OCI-M1 (cell line): ENCODE measurements at regions not wholly inside any gene's neighbourhood (a gene's known extent, or its start where the extent isn't known, plus 50 kb on each side); places are given as distances from the start of the nearest gene placed in this dataset.

ENCODE experiments used
- DNase-seq: peaks from one replicate; lab custom pipeline; 2025; lab: John Stamatoyannopoulos, UW

- DNase-seq, result no peak
These were observed 168.4 kb upstream of the EDNRA start for GRCh38 chr4:147312376-147313046.

GRCh38 chr4:147313108-147313507, 167.8 kb upstream of the EDNRA start:
- no peak for DNase-seq

GRCh38 chr4:147318586-147318985, 162.3 kb upstream of the EDNRA start:
- no peak for DNase-seq

GRCh38 chr4:147325571-147325981, 155.3 kb upstream of the EDNRA start:
- peak; percentile 77 for DNase-seq

- no peak for DNase-seq
These were observed 154.3 kb upstream of the EDNRA start for GRCh38 chr4:147326591-147326990.

GRCh38 chr4:147327322-147327721, 153.6 kb upstream of the EDNRA start:
- no peak for DNase-seq

- DNase-seq, result no peak
These were observed 152.7 kb upstream of the EDNRA start for GRCh38 chr4:147328189-147328588.

- DNase-seq, result no peak
These were observed 152.0 kb upstream of the EDNRA start for GRCh38 chr4:147328756-147329446.

GRCh38 chr4:147332091-147332490, 148.8 kb upstream of the EDNRA start:
- no peak for DNase-seq

- DNase-seq, result peak; percentile 29
These were observed 146.4 kb upstream of the EDNRA start for GRCh38 chr4:147334478-147334877.

- no peak for DNase-seq
These were observed 145.7 kb upstream of the EDNRA start for GRCh38 chr4:147335183-147335582.

GRCh38 chr4:147336252-147336651, 144.6 kb upstream of the EDNRA start:
- peak; percentile 36 for DNase-seq

- DNase-seq, result no peak
These were observed 141.8 kb upstream of the EDNRA start for GRCh38 chr4:147339100-147339499.

GRCh38 chr4:147340111-147340510, 140.8 kb upstream of the EDNRA start:
- no peak for DNase-seq

- DNase-seq, result no peak
These were observed 140.2 kb upstream of the EDNRA start for GRCh38 chr4:147340591-147341120.

GRCh38 chr4:147343692-147344091, 137.2 kb upstream of the EDNRA start:
- no peak for DNase-seq

GRCh38 chr4:147345662-147346061, 135.2 kb upstream of the EDNRA start:
- no peak for DNase-seq

GRCh38 chr4:147347217-147347616, 133.7 kb upstream of the EDNRA start:
- DNase-seq, result no peak

GRCh38 chr4:147349193-147349592, 131.7 kb upstream of the EDNRA start:
- DNase-seq, result no peak

- no peak for DNase-seq
These were observed 129.7 kb upstream of the EDNRA start for GRCh38 chr4:147351083-147351787.

- DNase-seq, result no peak
These were observed 126.7 kb upstream of the EDNRA start for GRCh38 chr4:147354237-147354636.

GRCh38 chr4:147355032-147355656, 125.8 kb upstream of the EDNRA start:
- DNase-seq, result no peak
